GM08714 (cell line): ENCODE measurements at regions not wholly inside any gene's neighbourhood (a gene's known extent, or its start where the extent isn't known, plus 50 kb on each side); places are given as distances from the start of the nearest gene placed in this dataset.
"Not testable (repeated sequence)": the region's sequence is repeated elsewhere in the genome, so short reads cannot be mapped to it uniquely, and the experiment has no call there.

Source experiments
- H3K4me3 ChIP-seq: fragments of 200-500 bp; sonication (Bioruptor generic); 2 replicates; pipeline ENCODE4 v1.5.1; 2014; ENCODE audit warnings: mild to moderate bottlenecking, low read length, inconsistent platforms
- ZNF274 ChIP-seq: IDR thresholded peaks from 2 replicates; pipeline ENCODE4 v1.6.1; 2012; ENCODE audit warnings: mild to moderate bottlenecking, low read depth, low read length

- no peak overlapping the region for H3K4me3 ChIP-seq
- no peak for TF ChIP-seq ZNF274
Observed at GRCh38 chr17:77032929-77033328, 107.8 kb upstream of the SEC14L1 start.

GRCh38 chr17:77033892-77034404 lies 106.8 kb upstream of the SEC14L1 start:
- H3K4me3 ChIP-seq: no peak overlapping the region
- TF ChIP-seq ZNF274: no peak

GRCh38 chr17:77034677-77035424 lies 105.9 kb upstream of the SEC14L1 start:
- no peak overlapping the region for H3K4me3 ChIP-seq
- TF ChIP-seq ZNF274: no peak

GRCh38 chr17:77035526-77035925 lies 105.2 kb upstream of the SEC14L1 start:
- H3K4me3 ChIP-seq: no peak overlapping the region
- no peak for TF ChIP-seq ZNF274

- no peak for TF ChIP-seq ZNF274
- H3K4me3 ChIP-seq: no peak overlapping the region
Observed at GRCh38 chr17:77036136-77036840, 104.5 kb upstream of the SEC14L1 start.

GRCh38 chr17:77036841-77037381 lies 103.9 kb upstream of the SEC14L1 start:
- no peak for TF ChIP-seq ZNF274
- no peak overlapping the region for H3K4me3 ChIP-seq

GRCh38 chr17:77037943-77038342 lies 102.8 kb upstream of the SEC14L1 start:
- H3K4me3 ChIP-seq: no peak overlapping the region
- no peak for TF ChIP-seq ZNF274

- H3K4me3 ChIP-seq: no peak overlapping the region
- no peak for TF ChIP-seq ZNF274
Observed at GRCh38 chr17:77038884-77039555, 101.7 kb upstream of the SEC14L1 start.

- TF ChIP-seq ZNF274: no peak
- no peak overlapping the region for H3K4me3 ChIP-seq
Observed at GRCh38 chr17:77042476-77043231, 98.1 kb upstream of the SEC14L1 start.

GRCh38 chr17:77045441-77046041 lies 95.2 kb upstream of the SEC14L1 start:
- H3K4me3 ChIP-seq: no peak overlapping the region
- TF ChIP-seq ZNF274: no peak

- TF ChIP-seq ZNF274: no peak
Observed at GRCh38 chr17:77049440-77049839, 91.3 kb upstream of the SEC14L1 start.

GRCh38 chr17:77050901-77051300 lies 89.9 kb upstream of the SEC14L1 start:
- H3K4me3 ChIP-seq: not testable (repeated sequence)

More at GRCh38 chr17:77049440-77049839, 91.3 kb upstream of the SEC14L1 start:
- H3K4me3 ChIP-seq: no peak overlapping the region

- H3K4me3 ChIP-seq: no peak overlapping the region
- no peak for TF ChIP-seq ZNF274
Observed at GRCh38 chr17:77054936-77055335, 85.8 kb upstream of the SEC14L1 start.

GRCh38 chr17:77055453-77055852 lies 85.3 kb upstream of the SEC14L1 start:
- no peak overlapping the region for H3K4me3 ChIP-seq
- TF ChIP-seq ZNF274: no peak
